ENCODE measurements at regions not wholly inside any gene's neighbourhood (a gene's known extent, or its start where the extent isn't known, plus 50 kb on each side); places are given as distances from the start of the nearest gene placed in this dataset.

DNA sequence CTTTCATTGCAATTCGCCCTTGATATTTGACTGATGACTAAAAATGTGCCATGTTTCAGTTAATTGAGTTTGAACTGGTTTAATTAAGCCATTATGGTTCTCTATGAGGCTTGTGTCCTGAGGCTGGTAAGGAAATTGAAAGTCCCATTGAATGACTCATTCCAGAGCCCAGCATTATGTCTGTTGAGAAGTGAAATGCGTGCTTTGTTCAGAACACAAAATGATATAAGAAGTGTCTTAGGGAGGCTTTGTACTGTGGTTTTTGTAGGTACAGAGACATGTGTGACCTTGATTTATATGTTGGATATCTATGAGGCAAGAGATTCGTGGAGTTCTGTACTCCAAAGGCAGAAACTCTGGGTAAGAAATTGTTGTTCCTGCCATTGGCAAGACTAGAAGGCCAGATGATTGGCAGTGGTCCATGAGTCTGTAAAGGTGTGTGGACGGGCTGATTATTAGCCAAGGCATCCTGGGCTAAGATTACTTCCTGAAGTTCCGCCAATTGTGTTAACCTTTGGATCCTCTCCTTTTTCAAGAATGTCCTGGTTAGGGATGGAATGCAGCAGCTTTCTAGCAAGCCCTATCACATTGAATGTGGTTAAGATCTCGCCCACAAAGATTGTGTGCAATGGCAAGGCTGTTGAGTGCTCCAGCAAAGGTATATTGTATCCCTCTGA, 103.7 kb downstream of the NPIPB5 start:
- no peak for DNase-seq

DNA sequence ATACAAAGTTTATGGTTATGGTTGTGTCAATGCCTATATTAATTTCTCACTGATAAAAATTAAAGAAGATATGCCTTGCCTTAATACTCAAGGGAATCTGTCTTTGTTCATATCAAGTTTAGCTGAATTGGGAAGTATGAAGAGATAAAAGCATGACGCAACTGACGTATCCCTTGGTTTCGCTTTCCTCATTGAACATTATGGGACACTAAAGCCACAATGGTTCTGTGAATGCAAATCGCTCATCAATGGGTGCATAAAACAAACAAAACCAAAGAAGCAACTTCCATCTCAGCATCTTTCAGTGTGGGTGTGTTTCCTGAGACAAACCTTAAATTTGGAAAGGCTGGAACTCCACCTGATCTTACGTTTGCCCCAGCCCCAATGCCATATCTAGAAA, 108.2 kb downstream of the NPIPB5 start:
- H3K27me3 Mint-ChIP-seq (ENCODE audit: low read depth, poor library complexity), result peaks cover 4% of the 10 kb centered on the region
- no peak overlapping the region for H3K4me3 Mint-ChIP-seq
- H3K4me1 Mint-ChIP-seq, result no peaks in the 10 kb centered on the region
- H3K36me3 Mint-ChIP-seq (ENCODE audit: low read depth), result no peaks in the 10 kb centered on the region
- peaks cover 10% of the 10 kb centered on the region for H3K9me3 Mint-ChIP-seq
- DNase-seq, result no peak
- H3K27ac Mint-ChIP-seq, result no peak overlapping the region
- TF ChIP-seq, protein P1, sequence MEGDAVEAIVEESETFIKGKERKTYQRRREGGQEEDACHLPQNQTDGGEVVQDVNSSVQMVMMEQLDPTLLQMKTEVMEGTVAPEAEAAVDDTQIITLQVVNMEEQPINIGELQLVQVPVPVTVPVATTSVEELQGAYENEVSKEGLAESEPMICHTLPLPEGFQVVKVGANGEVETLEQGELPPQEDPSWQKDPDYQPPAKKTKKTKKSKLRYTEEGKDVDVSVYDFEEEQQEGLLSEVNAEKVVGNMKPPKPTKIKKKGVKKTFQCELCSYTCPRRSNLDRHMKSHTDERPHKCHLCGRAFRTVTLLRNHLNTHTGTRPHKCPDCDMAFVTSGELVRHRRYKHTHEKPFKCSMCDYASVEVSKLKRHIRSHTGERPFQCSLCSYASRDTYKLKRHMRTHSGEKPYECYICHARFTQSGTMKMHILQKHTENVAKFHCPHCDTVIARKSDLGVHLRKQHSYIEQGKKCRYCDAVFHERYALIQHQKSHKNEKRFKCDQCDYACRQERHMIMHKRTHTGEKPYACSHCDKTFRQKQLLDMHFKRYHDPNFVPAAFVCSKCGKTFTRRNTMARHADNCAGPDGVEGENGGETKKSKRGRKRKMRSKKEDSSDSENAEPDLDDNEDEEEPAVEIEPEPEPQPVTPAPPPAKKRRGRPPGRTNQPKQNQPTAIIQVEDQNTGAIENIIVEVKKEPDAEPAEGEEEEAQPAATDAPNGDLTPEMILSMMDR (IDR thresholded peaks at IDR 0.05), result no peak

More for the DNA sequence above, 103.7 kb downstream of the NPIPB5 start:
- Mint-ChIP-seq H3K4me3 (no peak overlapping the region), H3K9me3 (peaks cover 10% of the 10 kb centered on the region), H3K27me3 (ENCODE audit: low read depth, poor library complexity) (peaks cover 1% of the 10 kb centered on the region), H3K36me3 (ENCODE audit: low read depth) (no peaks in the 10 kb centered on the region), H3K4me1 (no peaks in the 10 kb centered on the region), H3K27ac (no peak overlapping the region)
- TF ChIP-seq, protein P1 (IDR thresholded peaks at IDR 0.05), result no peak

DNA sequence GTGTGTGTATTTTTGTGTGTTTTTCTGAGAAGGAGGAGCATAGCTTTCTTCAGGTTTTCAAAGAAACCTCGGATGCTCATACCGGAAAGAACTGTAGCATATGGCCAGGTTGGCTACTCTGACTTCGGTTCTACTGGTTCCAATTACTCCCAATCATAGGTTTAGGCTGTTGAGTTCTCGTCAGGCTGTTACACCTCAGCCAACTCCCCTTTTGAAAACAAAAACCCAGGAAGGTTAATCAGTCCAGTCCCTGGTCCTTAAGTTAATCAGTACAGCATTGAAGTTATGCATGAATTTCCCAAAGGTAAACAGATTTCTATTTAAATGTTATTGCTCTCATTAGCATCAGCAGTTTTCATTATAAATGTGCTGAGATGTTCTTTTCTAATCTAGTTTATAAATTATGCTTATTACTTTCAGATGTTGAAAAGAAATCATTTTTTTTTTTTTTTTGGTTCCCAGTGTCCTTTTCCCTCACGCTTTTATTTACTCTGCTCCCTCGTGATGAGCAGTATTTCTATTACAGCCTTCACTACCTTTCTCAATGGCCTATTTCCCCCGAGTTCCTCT, 111.0 kb downstream of the NPIPB5 start:
- no peak overlapping the region for H3K27ac Mint-ChIP-seq
- H3K4me3 Mint-ChIP-seq, result no peak overlapping the region
- no peaks in the 10 kb centered on the region for H3K9me3 Mint-ChIP-seq
- TF ChIP-seq, protein P1 (IDR thresholded peaks at IDR 0.05), result no peak
- H3K27me3 Mint-ChIP-seq (ENCODE audit: low read depth, poor library complexity), result peaks cover 4% of the 10 kb centered on the region
- no peaks in the 10 kb centered on the region for H3K4me1 Mint-ChIP-seq
- no peak for DNase-seq
- H3K36me3 Mint-ChIP-seq (ENCODE audit: low read depth), result no peaks in the 10 kb centered on the region

DNA sequence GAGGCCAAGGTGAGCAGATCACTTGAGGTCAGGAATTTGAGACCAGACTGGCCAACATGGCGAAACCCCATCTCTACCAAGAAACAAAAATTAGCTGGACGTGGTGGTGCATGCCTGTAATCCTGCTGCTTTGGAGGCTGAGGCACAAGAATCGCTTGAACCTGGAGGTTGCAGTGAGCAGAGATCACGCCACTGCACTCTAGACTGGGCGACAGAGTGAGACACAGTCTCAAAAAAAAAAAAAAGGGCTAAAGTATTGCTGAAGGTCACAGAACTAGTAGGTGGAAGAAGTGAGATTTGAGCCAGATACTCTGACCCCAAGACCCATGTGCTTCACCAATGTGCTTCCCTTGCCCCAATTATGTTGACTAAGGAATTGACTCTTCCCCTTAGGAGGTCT, 112.0 kb downstream of the NPIPB5 start:
- Mint-ChIP-seq H3K27ac (no peak overlapping the region), H3K4me3 (no peak overlapping the region), H3K36me3 (ENCODE audit: low read depth) (no peaks in the 10 kb centered on the region), H3K4me1 (no peaks in the 10 kb centered on the region), H3K27me3 (ENCODE audit: low read depth, poor library complexity) (peaks cover 4% of the 10 kb centered on the region), H3K9me3 (no peaks in the 10 kb centered on the region)
- TF ChIP-seq, protein P1 (IDR thresholded peaks at IDR 0.05), result no peak
- no peak for DNase-seq

DNA sequence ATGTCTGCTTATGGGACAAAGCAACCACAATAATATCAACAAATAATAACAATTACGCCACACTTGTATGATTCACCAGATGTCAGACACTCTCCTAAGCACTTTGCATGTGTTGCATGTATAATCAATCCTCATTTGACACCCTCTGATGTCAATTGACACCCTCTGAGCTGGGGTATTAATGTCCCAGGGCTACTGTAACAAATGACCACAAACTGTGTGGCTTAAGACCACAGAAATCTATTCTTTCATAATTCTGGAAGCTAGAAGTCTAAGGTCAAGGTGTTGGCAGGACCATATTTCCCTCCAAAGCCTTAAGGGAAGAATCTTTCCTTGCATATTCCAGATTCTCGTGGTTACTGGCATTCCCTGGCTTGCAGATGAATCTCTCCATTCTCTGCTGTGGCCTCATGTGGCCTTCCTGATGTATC, 112.7 kb downstream of the NPIPB5 start:
- Mint-ChIP-seq H3K27ac (no peak overlapping the region), H3K36me3 (ENCODE audit: low read depth) (no peaks in the 10 kb centered on the region), H3K4me3 (no peak overlapping the region), H3K27me3 (ENCODE audit: low read depth, poor library complexity) (peaks cover 4% of the 10 kb centered on the region), H3K4me1 (no peaks in the 10 kb centered on the region), H3K9me3 (no peaks in the 10 kb centered on the region)
- no peak for DNase-seq
- TF ChIP-seq, protein P1 (IDR thresholded peaks at IDR 0.05), result no peak
